Jurkat, Clone E6-1 (cell line): ENCODE measurements at regions not wholly inside any gene's neighbourhood (a gene's known extent, or its start where the extent isn't known, plus 50 kb on each side); places are given as distances from the start of the nearest gene placed in this dataset.
A peak's percentile ranks its signal among the peaks of the same experiment; 100 is the strongest.
"Not testable (repeated sequence)": the region's sequence is repeated elsewhere in the genome, so short reads cannot be mapped to it uniquely, and the experiment has no call there.

Experiments
- DNase-seq: peaks from one replicate; pipeline ENCODE4 v3.0.0-alpha.2; 2011; ENCODE audit warnings: low read depth, low spot score
- H3K4me3 ChIP-seq: 2 replicates; pipeline ENCODE4 v1.5.1; 2011; ENCODE audit warnings: mild to moderate bottlenecking, low read length, control low read depth, moderate library complexity

DNA sequence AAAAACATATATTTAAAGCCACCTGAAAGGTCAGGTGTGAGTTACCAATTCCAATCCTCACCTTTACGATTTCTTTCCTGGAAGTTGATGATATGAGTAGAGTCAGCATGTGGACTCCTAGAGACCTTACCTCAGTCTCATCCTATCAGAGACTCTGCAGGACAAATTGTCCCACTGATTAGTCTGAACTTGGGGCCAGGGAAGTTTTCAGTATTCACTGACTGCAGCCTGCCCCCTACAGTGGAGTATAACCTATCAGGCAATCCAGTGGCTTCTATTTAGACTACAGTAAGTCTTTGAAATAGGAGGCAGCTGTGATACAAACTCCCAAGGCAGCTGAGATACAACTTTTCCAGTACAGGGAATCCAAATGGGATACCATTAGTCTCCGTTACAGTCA lies 449.4 kb upstream of the CDH10 start:
- DNase-seq: no peak
- no peak overlapping the region for H3K4me3 ChIP-seq

DNA sequence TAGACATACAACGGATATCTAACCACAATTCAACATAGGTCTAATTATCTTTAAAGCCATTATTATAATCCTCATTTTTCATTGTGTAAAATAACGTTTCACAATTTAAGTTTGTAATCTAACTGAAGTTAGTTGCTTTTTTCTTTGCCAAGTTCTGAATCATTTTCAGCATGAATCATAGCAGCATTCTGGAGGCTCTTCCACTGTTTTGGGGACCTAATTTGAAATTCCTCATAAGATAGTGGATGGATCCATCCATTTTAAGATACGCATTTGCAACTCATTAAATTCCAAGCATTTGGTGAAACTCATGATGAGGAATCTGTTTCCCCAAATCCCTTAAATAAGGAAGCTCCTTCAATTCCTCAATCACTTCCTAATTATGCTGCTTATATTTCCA lies 447.1 kb upstream of the CDH10 start:
- H3K4me3 ChIP-seq: no peak overlapping the region
- no peak for DNase-seq

DNA sequence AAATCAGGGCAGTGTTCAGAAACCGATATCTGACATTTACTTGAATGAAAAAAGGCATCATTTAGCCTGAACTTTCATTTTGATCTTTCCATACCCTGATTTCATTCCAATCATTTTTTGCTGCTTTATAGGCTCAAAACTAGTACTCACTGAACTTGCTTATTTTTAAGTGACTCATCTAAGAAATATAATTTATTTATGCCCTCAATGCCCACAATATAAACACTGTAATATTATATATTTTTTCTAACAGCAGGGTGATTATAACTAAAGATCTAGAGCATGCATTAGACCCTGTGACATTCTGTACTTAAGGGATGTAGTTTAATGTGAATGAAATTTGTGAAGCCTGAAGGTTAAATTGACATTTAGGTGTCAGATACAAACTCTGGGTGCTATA lies 446.1 kb upstream of the CDH10 start:
- no peak overlapping the region for H3K4me3 ChIP-seq
- no peak for DNase-seq

DNA sequence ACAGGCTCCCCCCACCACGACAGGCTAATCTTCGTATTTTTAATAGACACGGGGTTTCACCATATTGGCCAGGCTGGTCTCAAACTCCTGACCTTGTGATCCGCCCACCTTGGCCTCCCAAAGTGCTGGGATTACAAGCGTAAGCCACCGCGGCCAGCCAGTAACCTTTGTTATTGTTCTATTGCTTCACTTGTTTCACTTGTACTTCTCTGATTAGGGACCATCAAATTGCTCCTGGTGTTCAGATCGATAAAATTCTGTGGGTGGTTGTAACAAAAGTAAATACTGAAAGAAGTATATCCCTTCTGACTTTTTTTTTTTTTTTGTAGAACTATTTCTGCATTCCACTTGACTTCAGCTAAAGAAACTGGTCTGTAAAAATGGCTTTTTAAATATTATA lies 445.5 kb upstream of the CDH10 start:
- no peak for DNase-seq
- no peak overlapping the region for H3K4me3 ChIP-seq

DNA sequence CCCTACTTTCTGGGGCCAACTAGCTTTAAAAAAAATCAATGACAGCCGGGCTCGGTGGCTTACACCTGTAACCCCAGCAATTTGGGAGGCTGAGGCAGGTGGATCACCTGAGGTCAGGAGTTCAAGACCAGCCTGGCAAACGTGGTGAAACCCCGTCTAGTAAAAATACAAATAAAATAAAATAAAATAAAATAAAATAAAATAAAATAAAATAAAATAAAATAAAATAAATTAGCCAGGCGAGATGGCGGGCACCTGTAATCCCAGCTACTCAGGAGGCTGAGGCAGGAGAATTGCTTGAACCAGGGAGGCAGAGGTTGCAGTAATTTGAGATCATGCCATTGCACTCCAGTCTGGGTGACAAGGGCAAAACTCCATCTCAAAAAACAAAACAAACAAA lies 443.9 kb upstream of the CDH10 start:
- not testable (repeated sequence) for H3K4me3 ChIP-seq, DNase-seq

DNA sequence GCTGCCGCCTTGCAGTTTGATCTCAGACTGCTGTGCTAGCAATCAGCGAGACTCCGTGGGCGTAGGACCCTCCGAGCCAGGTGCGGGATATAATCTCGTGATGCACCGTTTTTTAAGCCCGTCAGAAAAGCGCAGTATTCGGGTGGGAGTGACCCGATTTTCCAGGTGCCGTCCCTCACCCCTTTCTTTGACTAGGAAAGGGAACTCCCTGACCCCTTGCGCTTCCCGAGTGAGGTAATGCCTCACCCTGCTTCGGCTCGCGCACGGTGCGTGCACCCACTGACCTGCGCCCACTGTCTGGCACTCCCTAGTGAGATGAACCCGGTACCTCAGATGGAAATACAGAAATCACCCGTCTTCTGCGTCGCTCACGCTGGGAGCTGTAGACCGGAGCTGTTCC lies 438.5 kb upstream of the CDH10 start:
- not testable (repeated sequence) for DNase-seq, H3K4me3 ChIP-seq

DNA sequence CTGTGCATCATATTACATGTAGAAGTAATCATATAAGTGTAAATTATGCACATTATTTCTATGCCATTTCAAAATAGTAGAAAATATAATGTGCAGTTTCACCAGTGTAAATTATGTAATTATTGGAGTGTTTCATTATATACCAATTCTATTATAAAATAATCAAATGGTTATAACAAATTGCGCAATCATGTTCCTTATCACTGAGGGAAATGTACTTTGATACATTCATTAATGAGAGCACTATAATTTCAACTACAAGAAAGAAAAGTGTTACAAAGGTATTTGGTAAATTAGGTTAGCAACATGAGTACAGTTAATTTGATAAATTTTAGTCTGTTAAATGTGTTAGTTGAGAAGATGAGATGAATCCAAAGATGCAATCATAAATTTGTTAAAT lies 421.5 kb upstream of the CDH10 start:
- no peak for DNase-seq
- no peak overlapping the region for H3K4me3 ChIP-seq

DNA sequence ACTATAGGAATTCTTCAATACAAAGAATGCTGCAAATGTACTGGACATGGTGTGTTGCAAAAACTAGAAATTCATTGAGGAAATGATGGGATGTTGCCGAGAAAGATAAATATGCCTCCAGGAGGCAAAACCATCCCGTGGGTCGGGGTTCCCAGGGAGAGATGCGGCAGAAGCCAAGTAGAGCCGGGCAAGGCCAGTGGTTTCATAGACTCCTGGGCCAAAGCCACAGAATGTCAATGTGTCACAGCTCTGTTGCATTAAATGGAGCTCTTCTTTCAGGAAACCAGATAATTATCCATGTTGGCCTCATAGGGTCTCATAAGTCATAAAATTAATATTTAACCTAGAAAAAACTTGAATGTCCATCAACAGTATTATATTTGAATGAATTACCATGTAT lies 419.5 kb upstream of the CDH10 start:
- H3K4me3 ChIP-seq: no peak overlapping the region
- no peak for DNase-seq

DNA sequence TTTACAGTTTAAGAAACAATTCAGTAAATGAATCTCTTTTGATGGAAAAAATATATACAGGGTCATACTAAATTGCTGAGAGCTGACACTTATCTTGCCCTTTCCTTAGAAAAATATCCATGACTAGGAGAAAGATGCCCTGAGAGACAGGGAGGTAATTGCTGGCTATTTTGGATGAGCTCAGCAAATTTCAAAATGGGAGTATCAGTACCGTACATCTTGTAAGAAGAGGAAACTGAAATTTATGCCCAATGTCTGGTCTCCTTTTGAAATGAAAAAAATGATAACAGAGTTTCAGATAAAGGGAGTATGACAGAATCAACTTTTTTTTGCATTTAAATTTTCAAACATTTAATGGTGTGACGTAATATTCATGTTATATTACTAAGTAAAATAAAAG lies 415.8 kb upstream of the CDH10 start:
- DNase-seq: no peak
- H3K4me3 ChIP-seq: no peak overlapping the region

DNA sequence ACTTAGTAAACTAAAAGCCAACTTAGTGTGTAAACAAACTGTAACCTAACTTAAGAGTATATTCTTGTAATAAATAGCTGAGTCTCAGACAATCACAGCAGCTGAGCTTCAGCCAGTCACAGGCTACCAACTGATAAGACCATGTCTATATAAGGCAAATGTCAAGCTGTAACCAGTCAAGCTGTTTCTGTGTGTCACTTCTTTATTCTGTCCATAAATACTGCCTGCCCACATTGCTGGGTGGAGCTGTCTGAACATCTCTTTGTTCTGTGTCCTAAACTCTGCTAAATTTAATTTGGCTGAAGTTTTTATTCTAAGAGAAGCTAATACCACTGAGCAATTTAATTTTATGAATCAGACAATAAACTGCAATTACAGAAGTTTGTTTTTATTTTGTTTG lies 412.1 kb upstream of the CDH10 start:
- no peak for DNase-seq
- no peak overlapping the region for H3K4me3 ChIP-seq

DNA sequence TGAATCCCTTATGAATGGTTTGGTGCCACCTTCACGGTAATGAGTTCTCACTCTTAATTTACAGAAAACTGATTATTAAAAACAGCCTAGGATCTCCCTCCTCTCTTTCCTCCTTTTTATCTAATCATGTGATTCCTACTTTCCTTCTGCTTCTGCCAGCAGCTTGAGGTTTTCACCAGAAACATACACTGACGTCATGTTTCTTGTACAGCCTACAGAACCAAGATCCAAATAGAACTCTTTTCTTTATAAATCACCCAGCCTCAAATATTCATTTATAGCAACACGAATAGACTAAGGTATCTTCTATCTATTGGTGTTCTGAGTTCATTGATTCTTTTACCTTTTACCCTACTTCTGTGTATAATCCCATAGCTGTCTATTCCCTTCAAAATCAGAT lies 388.9 kb upstream of the CDH10 start:
- no peak overlapping the region for H3K4me3 ChIP-seq
- no peak for DNase-seq

DNA sequence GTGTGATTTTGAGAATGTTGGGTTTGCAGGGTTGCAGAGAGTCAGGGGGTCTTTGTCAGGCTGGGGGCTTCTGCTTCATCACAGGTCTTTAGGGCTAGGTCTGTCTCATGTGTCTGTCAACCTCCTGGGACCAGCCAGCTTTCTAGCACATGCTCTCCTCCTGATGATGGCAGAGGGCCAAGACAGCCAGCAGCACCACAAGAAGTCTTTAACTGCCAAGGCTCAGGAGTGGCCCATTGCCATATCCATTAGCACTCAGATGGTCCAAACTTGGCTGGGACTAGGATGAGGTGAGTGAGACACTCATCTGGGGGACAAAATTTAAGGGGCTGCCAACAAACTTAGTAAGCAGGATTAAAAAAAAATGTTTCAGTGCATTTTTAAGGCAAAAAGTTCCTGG lies 384.2 kb upstream of the CDH10 start:
- no peak for DNase-seq
- H3K4me3 ChIP-seq: no peak overlapping the region

DNA sequence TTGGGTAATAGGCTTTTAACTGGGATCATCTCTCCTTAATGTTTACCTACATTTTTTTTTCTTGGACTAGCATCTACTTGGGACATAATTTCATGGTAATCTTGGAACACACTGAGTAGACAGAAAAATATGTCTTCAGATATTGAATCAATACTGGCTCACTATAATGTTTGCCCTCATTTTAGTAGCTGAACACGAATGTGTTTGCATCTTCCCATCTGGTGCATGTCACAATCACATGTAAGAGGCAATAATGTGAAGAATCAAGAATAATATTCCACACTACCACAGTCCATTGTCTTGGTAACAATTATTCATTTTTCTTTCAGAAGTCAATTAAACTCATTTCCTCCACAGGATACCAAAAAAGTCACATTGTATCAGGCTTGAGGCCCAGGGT lies 382.7 kb upstream of the CDH10 start:
- no peak for DNase-seq
- H3K4me3 ChIP-seq: no peak overlapping the region

DNA sequence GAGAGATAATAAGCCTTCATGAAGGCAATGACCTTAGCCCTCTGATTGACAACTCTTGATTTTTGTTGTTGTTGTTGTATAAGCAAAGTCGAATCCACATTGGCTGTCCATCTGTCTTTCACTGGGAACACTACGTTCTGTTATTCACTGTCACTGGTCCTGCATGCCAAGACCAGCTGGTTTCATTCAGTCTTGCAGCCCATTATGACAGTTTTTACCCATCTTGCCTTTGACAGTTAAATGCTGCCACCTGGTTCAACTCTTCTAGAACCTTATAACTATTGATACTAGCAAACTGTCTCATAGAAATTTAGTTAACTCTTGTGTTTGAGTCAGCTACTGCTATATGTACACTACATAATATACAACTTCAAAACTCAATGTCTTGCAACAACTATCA lies 382.3 kb upstream of the CDH10 start:
- H3K4me3 ChIP-seq: no peak overlapping the region
- no peak for DNase-seq

DNA sequence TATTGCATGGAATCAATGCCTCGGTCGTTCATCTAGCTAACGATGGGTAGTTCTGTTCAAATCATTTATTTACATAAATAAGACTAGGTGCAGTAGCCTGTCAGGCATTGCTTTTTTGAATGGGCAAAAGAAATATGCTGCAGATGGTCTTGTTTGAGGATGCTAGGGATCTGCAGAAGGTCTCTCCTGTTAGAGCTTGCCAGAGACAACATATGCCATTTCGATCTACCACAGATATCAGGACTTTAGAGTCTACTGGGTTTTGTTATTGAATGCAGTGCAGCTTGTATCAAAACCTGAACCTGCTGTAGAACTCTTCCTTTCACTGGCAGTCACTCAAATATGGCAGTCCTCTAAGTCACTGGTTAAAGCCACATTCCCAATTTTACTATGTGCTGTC lies 381.1 kb upstream of the CDH10 start:
- no peak overlapping the region for H3K4me3 ChIP-seq
- DNase-seq: no peak

DNA sequence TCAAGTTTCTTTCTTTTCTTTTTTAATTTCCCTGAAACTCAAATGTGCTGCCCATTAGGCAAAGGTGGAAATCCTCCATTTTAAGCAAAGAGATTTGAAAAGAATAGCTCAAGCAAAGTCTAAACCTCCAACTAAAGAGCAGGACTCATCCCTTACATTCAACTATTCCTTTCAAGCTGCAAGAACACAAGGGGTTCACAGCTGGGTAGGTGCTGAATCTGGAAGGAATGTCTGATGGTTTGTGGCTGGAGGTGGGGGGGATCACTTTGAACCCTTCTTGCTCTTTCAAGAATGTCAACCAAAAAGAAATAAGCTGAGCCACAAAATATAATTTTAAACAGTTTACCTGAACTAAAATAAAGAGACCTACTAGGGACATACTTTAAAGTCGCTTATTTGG lies 375.7 kb upstream of the CDH10 start:
- H3K4me3 ChIP-seq: no peak overlapping the region
- DNase-seq: no peak

DNA sequence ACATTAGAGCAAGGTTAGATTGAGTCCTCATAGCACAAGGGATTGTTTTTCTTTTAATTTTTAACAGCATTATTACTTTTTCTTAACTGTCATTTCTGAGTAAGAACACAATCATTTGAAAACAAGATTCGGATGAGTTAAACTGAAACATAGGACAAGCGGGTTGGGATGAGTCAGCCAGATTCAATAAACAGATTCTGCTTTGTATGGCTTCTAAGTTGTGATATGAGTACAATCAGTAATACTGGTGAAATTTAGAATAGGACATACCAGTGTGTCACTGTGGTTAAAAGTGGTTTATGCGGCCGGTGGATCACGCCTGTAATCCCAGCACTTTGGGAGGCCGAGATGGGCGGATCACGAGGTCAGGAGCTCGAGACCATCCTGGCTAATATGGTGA lies 364.3 kb upstream of the CDH10 start:
- no peak for DNase-seq
- H3K4me3 ChIP-seq: no peak overlapping the region

DNA sequence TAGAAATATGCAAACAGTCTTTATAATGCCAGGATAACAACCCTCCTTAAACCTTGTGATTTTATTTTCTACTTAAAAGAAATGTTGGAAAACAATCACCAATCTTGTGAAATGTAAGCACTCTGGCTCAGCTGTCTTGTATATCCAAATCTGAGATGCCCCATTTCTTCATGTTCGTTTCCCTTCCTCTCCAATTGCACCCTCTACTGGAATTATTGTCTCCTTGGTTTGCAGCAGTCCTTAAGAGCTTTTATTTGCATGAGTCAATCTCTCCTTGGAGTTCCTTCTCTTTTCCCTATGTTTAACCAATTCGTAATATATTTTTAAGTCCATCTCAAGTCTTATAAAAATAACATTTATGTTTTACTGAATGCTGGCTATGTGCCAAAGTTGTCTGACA lies 362.0 kb upstream of the CDH10 start:
- DNase-seq: peak; percentile 17
- H3K4me3 ChIP-seq: no peak overlapping the region

DNA sequence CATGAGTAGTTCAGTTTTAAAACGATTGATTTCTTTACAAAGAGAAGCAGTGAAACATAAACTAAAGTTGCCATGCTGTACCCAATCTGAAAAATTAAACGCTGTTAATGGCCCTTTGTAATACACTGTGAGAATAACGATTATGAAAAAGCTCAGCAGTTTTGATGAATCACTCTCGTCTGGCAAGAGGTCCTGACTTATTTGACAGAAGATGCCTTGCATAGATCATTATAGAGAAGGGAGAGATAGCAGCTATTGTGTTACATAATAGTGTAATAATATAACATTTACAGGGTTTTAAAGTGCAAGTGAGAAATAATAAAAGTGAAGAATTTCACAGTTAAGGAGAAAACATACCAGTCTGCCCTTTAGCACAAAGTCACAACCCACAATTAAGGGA lies 361.5 kb upstream of the CDH10 start:
- no peak overlapping the region for H3K4me3 ChIP-seq
- no peak for DNase-seq

DNA sequence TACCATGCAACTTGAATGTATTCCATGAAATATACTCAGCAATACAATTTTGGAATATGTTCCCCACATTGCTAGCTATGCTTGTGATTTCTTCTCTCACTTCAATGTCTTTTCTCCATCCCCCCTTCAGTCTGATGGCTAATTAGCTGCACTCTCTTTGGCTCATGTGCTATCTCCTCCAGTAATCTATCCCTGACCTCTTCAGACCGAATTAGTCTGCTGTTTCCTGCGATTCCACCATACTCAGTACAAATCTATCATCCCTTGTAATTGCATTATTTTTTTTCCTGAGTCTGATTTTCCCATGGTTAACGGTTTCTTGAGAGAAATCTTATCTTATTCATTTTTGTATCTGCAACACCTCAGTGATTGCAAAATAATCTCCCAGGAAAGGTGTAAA lies 360.7 kb upstream of the CDH10 start:
- no peak overlapping the region for H3K4me3 ChIP-seq
- no peak for DNase-seq

DNA sequence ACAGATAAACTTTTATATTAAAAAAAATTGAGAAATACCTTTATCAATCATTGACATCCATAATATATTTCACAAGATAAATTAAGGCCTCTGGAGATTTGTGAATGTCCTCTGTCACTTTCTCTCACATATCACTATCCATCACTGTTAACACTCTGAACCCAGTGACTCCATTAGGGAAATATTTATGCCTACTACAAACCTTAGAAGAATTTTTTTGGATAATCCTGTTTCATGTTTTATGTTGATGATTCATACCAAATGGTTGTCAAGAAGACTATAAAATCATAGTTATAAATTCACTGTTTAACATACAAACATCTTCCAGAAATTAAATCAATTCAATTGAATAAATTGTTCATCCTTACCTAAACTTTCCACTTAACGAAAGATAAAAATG lies 357.6 kb upstream of the CDH10 start:
- no peak for DNase-seq
- no peak overlapping the region for H3K4me3 ChIP-seq

DNA sequence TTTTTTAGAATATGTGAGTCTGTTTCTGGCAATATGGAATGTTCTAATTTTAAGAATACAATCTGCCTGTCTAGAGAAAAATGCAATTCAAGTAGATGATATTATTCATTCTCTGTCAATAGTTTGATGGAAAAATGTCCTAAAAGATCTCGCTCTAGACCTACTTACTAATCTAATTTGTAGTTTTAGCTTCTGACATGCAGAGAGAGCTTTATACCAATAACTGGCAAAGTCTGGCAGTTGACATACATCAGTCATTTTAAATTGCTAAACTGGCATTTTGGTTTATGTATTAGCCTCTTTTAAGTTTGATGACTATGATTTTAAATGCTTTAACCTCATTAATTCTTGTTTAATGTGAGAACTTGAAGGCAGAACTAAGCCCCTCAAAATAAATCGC lies 355.0 kb upstream of the CDH10 start:
- no peak overlapping the region for H3K4me3 ChIP-seq
- no peak for DNase-seq
